ENCODE measurements at regions not wholly inside any gene's neighbourhood (a gene's known extent, or its start where the extent isn't known, plus 50 kb on each side); places are given as distances from the start of the nearest gene placed in this dataset.

GRCh38 chr12:29067430-29067829, 81.6 kb upstream of the FAR2 start:
- Histone ChIP-seq H2BK12ac (ENCODE audit: insufficient read length, low read depth, low read length) (no peak overlapping the region), H2AK5ac (ENCODE audit: insufficient read length, low read length) (no peak overlapping the region), H3K9ac (ENCODE audit: extremely low read depth, insufficient read length, low read length) (no peak overlapping the region), H2BK120ac (ENCODE audit: low read depth, low read length, poor library complexity, severe bottlenecking) (no peak overlapping the region), H3K79me2 (ENCODE audit: insufficient read depth, low read length) (no peaks in the 10 kb centered on the region), H3K23ac (ENCODE audit: insufficient read length, low read depth, low read length) (no peak overlapping the region), H2AFZ (ENCODE audit: low read length) (no peak overlapping the region), H3K27ac (ENCODE audit: insufficient read length, low read depth, low read length) (no peak overlapping the region), H2BK20ac (ENCODE audit: low read depth, low read length, poor library complexity, severe bottlenecking) (no peak overlapping the region), H2BK15ac (ENCODE audit: low read depth, low read length) (no peak overlapping the region), H3K9me3 (ENCODE audit: control insufficient read depth, low read depth, low read length) (no peaks in the 10 kb centered on the region), H3K56ac (ENCODE audit: insufficient read length, low read depth, low read length) (no peak overlapping the region), H4K5ac (ENCODE audit: insufficient read length, low read depth, low read length) (no peak overlapping the region), H3K23me2 (ENCODE audit: insufficient read length, low read depth, low read length, poor library complexity, severe bottlenecking) (no peaks in the 10 kb centered on the region), H4K20me1 (ENCODE audit: control insufficient read depth, insufficient read depth, insufficient read length) (no peaks in the 10 kb centered on the region), H2BK5ac (ENCODE audit: insufficient read length, low read length) (no peak overlapping the region), H3K4me2 (ENCODE audit: insufficient read depth, insufficient read length, low read length) (no peak overlapping the region), H3K27me3 (ENCODE audit: insufficient read depth, low read length) (no peaks in the 10 kb centered on the region), H3K18ac (ENCODE audit: insufficient read length, low read depth, low read length) (no peak overlapping the region), H3K79me1 (ENCODE audit: insufficient read depth, low read depth, low read length, poor library complexity, severe bottlenecking) (no peaks in the 10 kb centered on the region), H3K4ac (ENCODE audit: low read depth, low read length) (no peak overlapping the region), H3K4me1 (ENCODE audit: insufficient read depth, low read length) (peaks cover 9% of the 10 kb centered on the region), H3K14ac (ENCODE audit: insufficient read depth, low read length) (no peak overlapping the region), H3T11ph (ENCODE audit: low read length) (no peak overlapping the region), H4K91ac (ENCODE audit: insufficient read length, low read depth, low read length) (no peak overlapping the region), H4K8ac (replicated peaks; ENCODE audit: insufficient read length, low read depth, low read length) (no peak overlapping the region)
- H3K27me3 Mint-ChIP-seq (ENCODE audit: low read depth) = no peaks in the 10 kb centered on the region
- no peaks in the 10 kb centered on the region for H3K36me3 Mint-ChIP-seq (ENCODE audit: insufficient read depth in 1 of 3, low read depth in 3 of 3)
- H3K4me3 Mint-ChIP-seq = no peak overlapping the region
- no peak for TF ChIP-seq CTCF (conservative IDR thresholded peaks at IDR 0.05)
- DNase-seq = no peak
- H3K4me1 Mint-ChIP-seq = peaks cover 38 to 40% of the 10 kb centered on the region in 2 experiments
- no peaks in the 10 kb centered on the region for H3K9me3 Mint-ChIP-seq
- H3K27ac Mint-ChIP-seq = no peak overlapping the region
- WGBS (ENCODE audit: extremely low coverage, insufficient read length, low lambda C conversion rate) = no CpG with 5 or more reads among the region's 1 CpG

Measured in H9 (cell line).